HCT116 (cell line): ENCODE measurements at regions not wholly inside any gene's neighbourhood (a gene's known extent, or its start where the extent isn't known, plus 50 kb on each side); places are given as distances from the start of the nearest gene placed in this dataset.

ENCODE experiments used
- ATAC-seq: fragments of 200-7000 bp; cut with Tn5 transposase; 2 replicates; pipeline ENCODE4 v1.9.1; 2020; ENCODE audit warnings: mild to moderate bottlenecking, moderate library complexity
- BruUV-seq: library from RNA; stranded (reverse); fragments of 400-500 nt; replicated peaks from 2 replicates; lab custom pipeline; 2021; lab: Mats Ljungman, UMichigan
- CTCF ChIA-PET: fragments of 300-600 bp; sonication (Branson Sonifier 250); formaldehyde crosslinking; loops from one replicate; lab custom pipeline; 2021; ENCODE audit warnings: antibody characterized with exemption; lab: Charles Lee
- POLR2A ChIA-PET: fragments of 300-600, 350-600 bp; sonication (Branson Sonifier 250); formaldehyde crosslinking; loops from one replicate; lab custom pipeline; 2021; ENCODE audit warnings: antibody characterized with exemption; lab: Charles Lee
- RAD21 ChIA-PET, 2 experiments: fragments of 300-600 bp; sonication (Branson Sonifier 250); formaldehyde crosslinking; loops; one replicate each; lab custom pipeline; 2023; ENCODE audit warnings: low total read pairs in 2 of 2; ENCODE audit not compliant: uncharacterized antibody in 2 of 2, unreplicated experiment in 2 of 2, low non-redundant PET in 1 of 2; lab: Charles Lee
- DNase-seq: peaks from one replicate; pipeline ENCODE4 v3.0.0-alpha.2; 2010; ENCODE audit warnings: low read depth, low spot score
- H2AFZ ChIP-seq: fragments of 200-600 bp; shearing (Covaris generic), sonication (generic); 2 replicates; pipeline ENCODE4 v1.6.1; 2017; ENCODE audit warnings: low read depth, mixed run types, mixed read lengths, antibody characterized with exemption, low read length; ENCODE audit not compliant: poor library complexity, severe bottlenecking
- H3K27ac ChIP-seq: 2 replicates; pipeline ENCODE4 v1.5.1; 2012; ENCODE audit warnings: low read depth, low read length
- H3K27me3 ChIP-seq: fragments of 200-600 bp; sonication (generic); 2 replicates; pipeline ENCODE4 v1.6.1; 2016; ENCODE audit warnings: mixed run types, low read length, mixed read lengths; ENCODE audit not compliant: insufficient read depth
- H3K36me3 ChIP-seq, 2 experiments: fragments of 200-500 bp in 1 of 2; fragments of 200-600 bp in 1 of 2; sonication (Bioruptor generic) in 1 of 2; sonication (generic) in 1 of 2; 2 replicates each; pipeline versions ENCODE4 v1.5.1 to v1.6.1; 2014 to 2016; ENCODE audit warnings: low read length in 2 of 2, inconsistent platforms in 1 of 2, mixed read lengths in 1 of 2, mixed run types in 1 of 2; ENCODE audit not compliant: insufficient read depth in 2 of 2, control insufficient read depth in 1 of 2
- H3K4me1 ChIP-seq, 2 experiments: fragments of 200-600 bp in 1 of 2; sonication (generic) in 1 of 2; 2 replicates each; pipeline versions ENCODE4 v1.5.1 to v1.6.1; 2012 to 2017; ENCODE audit warnings: low read length in 2 of 2, inconsistent platforms in 1 of 2, mild to moderate bottlenecking in 1 of 2, mixed read lengths in 1 of 2, mixed run types in 1 of 2, moderate library complexity in 1 of 2; ENCODE audit not compliant: insufficient read depth in 2 of 2, control insufficient read depth in 1 of 2
- H3K4me2 ChIP-seq: fragments of 200-600 bp; sonication (generic); 2 replicates; pipeline ENCODE4 v1.6.1; 2017; ENCODE audit warnings: mixed run types, low read length, mixed read lengths
- H3K4me3 ChIP-seq, 2 experiments: fragments of 200-600 bp in 1 of 2; sonication (generic) in 1 of 2; replicated peaks in 1 of 2; 2 replicates each; pipeline ENCODE4 v1.5.1; 2011 to 2016; ENCODE audit warnings: low read length in 2 of 2, control low read depth in 1 of 2, low read depth in 1 of 2, mild to moderate bottlenecking in 1 of 2, mixed read lengths in 1 of 2, mixed run types in 1 of 2
- H3K79me2 ChIP-seq: fragments of 200-600 bp; sonication (generic); 2 replicates; pipeline ENCODE4 v1.6.1; 2017; ENCODE audit warnings: mild to moderate bottlenecking, mixed run types, low read length, moderate library complexity, mixed read lengths; ENCODE audit not compliant: insufficient read depth
- H3K9ac ChIP-seq: fragments of 200-600 bp; sonication (generic); 2 replicates; pipeline ENCODE4 v1.6.1; 2016; ENCODE audit warnings: low read length, mixed read lengths
- H3K9me2 ChIP-seq: fragments of 200-600 bp; sonication (generic), shearing (Covaris generic); 2 replicates; pipeline ENCODE4 v1.6.1; 2017; ENCODE audit warnings: mixed run types, mild to moderate bottlenecking, moderate library complexity; ENCODE audit not compliant: insufficient read depth
- H3K9me3 ChIP-seq, 2 experiments: fragments of 200-500 bp in 1 of 2; fragments of 200-600 bp in 1 of 2; sonication (Bioruptor generic) in 1 of 2; sonication (generic) in 1 of 2; 2 replicates each; pipeline ENCODE4 v1.6.1; 2014 to 2017; ENCODE audit warnings: low read length in 2 of 2, mixed read lengths in 2 of 2, inconsistent platforms in 1 of 2, low read depth in 1 of 2, mild to moderate bottlenecking in 1 of 2, mixed run types in 1 of 2, moderate library complexity in 1 of 2; ENCODE audit not compliant: control insufficient read depth in 1 of 2, insufficient read depth in 1 of 2
- H4K20me1 ChIP-seq: fragments of 200-600 bp; sonication (generic), shearing (Covaris generic); 2 replicates; pipeline ENCODE4 v1.6.1; 2017; ENCODE audit warnings: mixed run types, mild to moderate bottlenecking, moderate library complexity; ENCODE audit not compliant: insufficient read depth
- ATF3 ChIP-seq: IDR thresholded peaks from 2 replicates; pipeline ENCODE4 v1.6.1; 2012
- CBX3 ChIP-seq: IDR thresholded peaks from 2 replicates; pipeline ENCODE4 v1.6.1; 2012; ENCODE audit warnings: low read depth
- EGR1 ChIP-seq: IDR thresholded peaks from 2 replicates; pipeline ENCODE4 v1.6.1; 2012; ENCODE audit warnings: low read depth
- ELF1 ChIP-seq: IDR thresholded peaks from 2 replicates; pipeline ENCODE4 v1.6.1; 2012; ENCODE audit warnings: low read depth, borderline replicate concordance
- EZH2 ChIP-seq: fragments of 200-600 bp; sonication (generic); IDR thresholded peaks from 2 replicates; pipeline ENCODE4 v1.6.1; 2017; ENCODE audit warnings: antibody characterized with exemption, mixed run types
- JUND ChIP-seq: IDR thresholded peaks from 2 replicates; pipeline ENCODE4 v1.6.1; 2012
- POLR2A ChIP-seq: IDR thresholded peaks from 2 replicates; pipeline ENCODE4 v1.7.0; 2011; ENCODE audit warnings: borderline replicate concordance; ENCODE audit not compliant: insufficient read depth, insufficient read length; ENCODE audit errors: extremely low read depth
- POLR2AphosphoS5 ChIP-seq: IDR thresholded peaks from 2 replicates; pipeline ENCODE4 v1.6.1; 2011; ENCODE audit warnings: mild to moderate bottlenecking, low read depth, low read length, moderate library complexity
- REST ChIP-seq: IDR thresholded peaks from 2 replicates; pipeline ENCODE4 v1.6.1; 2012; ENCODE audit warnings: low read depth
- SIN3A ChIP-seq: IDR thresholded peaks from 2 replicates; pipeline ENCODE4 v1.6.1; 2012; ENCODE audit warnings: low read depth
- SP1 ChIP-seq: IDR thresholded peaks from 2 replicates; pipeline ENCODE4 v1.6.1; 2012; ENCODE audit warnings: low read depth
- SRF ChIP-seq: IDR thresholded peaks from 2 replicates; pipeline ENCODE4 v1.6.1; 2012; ENCODE audit warnings: low read depth
- TCF7L2 ChIP-seq: IDR thresholded peaks from 2 replicates; pipeline ENCODE4 v1.7.0; 2011; ENCODE audit warnings: borderline replicate concordance, inconsistent platforms; ENCODE audit not compliant: insufficient read depth, insufficient read length; ENCODE audit errors: extremely low read depth
- YY1 ChIP-seq: IDR thresholded peaks from 2 replicates; pipeline ENCODE4 v1.6.1; 2011; ENCODE audit warnings: low read length, low read depth, moderate library complexity, mild to moderate bottlenecking; ENCODE audit not compliant: insufficient replicate concordance; ENCODE audit errors: extremely low read depth
- ZBTB33 ChIP-seq: IDR thresholded peaks from 2 replicates; pipeline ENCODE4 v1.6.1; 2011; ENCODE audit warnings: mild to moderate bottlenecking, low read length, moderate library complexity; ENCODE audit not compliant: insufficient replicate concordance; ENCODE audit errors: extremely low read depth
- ZNF274 ChIP-seq: fragments of 200-500 bp; sonication (Bioruptor generic); IDR thresholded peaks from 2 replicates; pipeline ENCODE4 v1.6.1; 2014; ENCODE audit warnings: mild to moderate bottlenecking, low read depth, low read length, inconsistent platforms
- intact Hi-C: fragments of 100-400 bp; cut with micrococcal nuclease; formaldehyde crosslinking; loops from 2 replicates; pipeline ENCODE4 v1.10.0; 2022

GRCh38 chr17:77668518-77668917 is 290.0 kb upstream of the TNRC6C start:
- no peak overlapping the region for H3K9ac ChIP-seq
- no peak overlapping the region for H3K4me3 ChIP-seq
- no peak overlapping the region for H2AFZ ChIP-seq
- peak; percentile 34; the same call in 1 of the 2 replicates for TF ChIP-seq CBX3
- no peak for TF ChIP-seq SP1
- TF ChIP-seq, all 23 proteins: peak for 1
- DNase-seq (no peak), ATAC-seq (no peak)
- Histone ChIP-seq H3K4me1 (no peaks in the 10 kb centered on the region), H3K27me3 (peaks cover 11% of the 10 kb centered on the region; the same call in 1 of the 2 replicates), H3K9me3 (peaks cover 4 to 5% of the 10 kb centered on the region in 2 experiments; a peak in 2 of 4 replicates), H3K79me2 (no peaks in the 10 kb centered on the region), H4K20me1 (no peaks in the 10 kb centered on the region), H3K9me2 (no peaks in the 10 kb centered on the region), H3K4me2 (no peak overlapping the region), H3K27ac (no peak overlapping the region), H3K36me3 (no peaks in the 10 kb centered on the region)
- intact Hi-C loops, result no loop called here
- no TSS peak for BruUV-seq
- RAD21 ChIA-PET, result no interaction called here
- CTCF ChIA-PET, result no interaction called here
- POLR2A ChIA-PET, result no interaction called here

GRCh38 chr17:77670173-77670572 is 288.3 kb upstream of the TNRC6C start:
- POLR2A ChIA-PET, result interaction anchor here (0.6 kb wide), 1 partner anchor 561 kb away, joined by 3 read pairs; no protein-coding TSS in a partner anchor
- H3K4me1 ChIP-seq, result no peaks in the 10 kb centered on the region
- no peak for ATAC-seq
- no peaks in the 10 kb centered on the region for H3K79me2 ChIP-seq
- H3K36me3 ChIP-seq, result no peaks in the 10 kb centered on the region
- BruUV-seq, result no TSS peak
- DNase-seq, result no peak
- TF ChIP-seq SIN3A, result no peak
- TF ChIP-seq POLR2A, result no peak
- TF ChIP-seq TCF7L2, result no peak
- no peak for TF ChIP-seq ZNF274
- no peak for TF ChIP-seq ELF1
- TF ChIP-seq SRF, result no peak
- no peak for TF ChIP-seq ZBTB33
- no peak for TF ChIP-seq EZH2
- no peak for TF ChIP-seq CBX3
- no peak for TF ChIP-seq YY1
- TF ChIP-seq REST, result no peak
- no peak for TF ChIP-seq ATF3
- no peak for TF ChIP-seq JUND
- TF ChIP-seq POLR2AphosphoS5, result no peak
- TF ChIP-seq EGR1, result no peak
- peaks cover 4 to 5% of the 10 kb centered on the region in 2 experiments; a peak in 2 of 4 replicates for H3K9me3 ChIP-seq
- intact Hi-C loops, result no loop called here
- H4K20me1 ChIP-seq, result no peaks in the 10 kb centered on the region
- peaks cover 11% of the 10 kb centered on the region; the same call in 1 of the 2 replicates for H3K27me3 ChIP-seq
- H3K4me3 ChIP-seq, result no peak overlapping the region
- CTCF ChIA-PET, result no interaction called here
- no peak overlapping the region for H3K27ac ChIP-seq
- RAD21 ChIA-PET, result no interaction called here
- no peak overlapping the region for H2AFZ ChIP-seq
- H3K9me2 ChIP-seq, result no peaks in the 10 kb centered on the region
- H3K9ac ChIP-seq, result no peak overlapping the region
- H3K4me2 ChIP-seq, result no peak overlapping the region
